ENCODE measurements at regions not wholly inside any gene's neighbourhood (a gene's known extent, or its start where the extent isn't known, plus 50 kb on each side); places are given as distances from the start of the nearest gene placed in this dataset.

- DNase-seq = no peak
Measured at GRCh38 chr14:86013641-86014040, 483.7 kb downstream of the FLRT2 start.

DNA sequence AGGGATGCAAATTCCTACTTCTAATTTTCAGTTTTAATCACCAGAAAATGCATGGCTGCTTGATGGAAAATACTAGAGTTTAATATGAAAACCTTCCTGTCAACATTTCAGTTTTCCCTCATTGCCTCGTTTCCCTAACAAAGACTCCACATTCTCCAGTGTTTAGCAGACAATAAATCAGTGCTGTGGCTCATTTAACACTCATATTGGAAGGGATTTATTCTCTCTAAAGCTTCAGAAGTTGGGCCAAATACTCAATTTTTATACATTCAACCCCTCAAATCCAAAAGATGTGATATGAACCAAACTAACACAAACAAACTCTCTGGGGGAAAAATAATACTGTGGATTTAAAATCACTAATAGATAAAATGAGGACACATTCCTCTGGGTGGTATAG lies 482.5 kb downstream of the FLRT2 start:
- no peak for DNase-seq

DNA sequence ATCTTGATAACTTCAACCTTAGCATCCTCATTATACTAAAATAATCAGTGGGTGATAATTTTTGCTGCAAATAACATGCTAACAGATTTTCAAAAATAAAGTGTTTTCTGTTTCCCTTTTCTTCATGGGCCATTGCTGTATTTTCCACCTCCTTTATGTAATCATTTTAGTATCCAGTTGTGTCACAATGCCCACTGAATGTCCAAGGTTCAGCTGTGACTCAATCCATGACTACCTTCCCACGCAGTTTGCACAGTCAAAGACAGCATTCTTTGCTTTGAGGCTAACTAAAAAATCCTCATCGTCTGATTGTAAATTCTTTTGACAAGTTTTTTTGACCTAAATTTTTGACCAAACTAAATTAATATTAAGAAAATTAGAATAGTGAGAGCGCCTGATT lies 474.1 kb downstream of the FLRT2 start:
- no peak for DNase-seq

GRCh38 chr14:85996551-85996950 lies 466.6 kb downstream of the FLRT2 start:
- DNase-seq = no peak

GRCh38 chr14:85991156-85991555 lies 461.2 kb downstream of the FLRT2 start:
- DNase-seq = no peak

DNA sequence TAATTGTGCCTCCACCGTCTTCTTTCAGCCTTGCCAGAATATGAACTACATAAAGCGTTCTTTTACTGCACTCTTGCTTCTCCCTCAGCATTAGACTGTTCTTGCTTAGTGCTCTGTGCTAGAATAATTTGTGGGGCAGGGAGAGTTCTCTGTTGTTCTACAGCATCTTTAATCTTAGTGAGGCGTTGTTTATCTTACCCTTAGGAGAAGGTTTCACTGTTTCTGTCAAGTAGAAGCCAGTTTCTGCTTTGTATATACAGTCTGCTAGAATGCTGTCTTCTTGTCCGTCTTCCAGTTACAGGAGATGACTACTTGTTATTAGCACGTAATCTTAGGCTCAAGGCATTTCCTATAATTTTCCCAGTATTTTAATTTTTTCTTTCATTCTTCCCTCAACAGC lies 458.0 kb downstream of the FLRT2 start:
- DNase-seq = no peak

GRCh38 chr14:85987292-85987691 lies 457.3 kb downstream of the FLRT2 start:
- DNase-seq = no peak

DNA sequence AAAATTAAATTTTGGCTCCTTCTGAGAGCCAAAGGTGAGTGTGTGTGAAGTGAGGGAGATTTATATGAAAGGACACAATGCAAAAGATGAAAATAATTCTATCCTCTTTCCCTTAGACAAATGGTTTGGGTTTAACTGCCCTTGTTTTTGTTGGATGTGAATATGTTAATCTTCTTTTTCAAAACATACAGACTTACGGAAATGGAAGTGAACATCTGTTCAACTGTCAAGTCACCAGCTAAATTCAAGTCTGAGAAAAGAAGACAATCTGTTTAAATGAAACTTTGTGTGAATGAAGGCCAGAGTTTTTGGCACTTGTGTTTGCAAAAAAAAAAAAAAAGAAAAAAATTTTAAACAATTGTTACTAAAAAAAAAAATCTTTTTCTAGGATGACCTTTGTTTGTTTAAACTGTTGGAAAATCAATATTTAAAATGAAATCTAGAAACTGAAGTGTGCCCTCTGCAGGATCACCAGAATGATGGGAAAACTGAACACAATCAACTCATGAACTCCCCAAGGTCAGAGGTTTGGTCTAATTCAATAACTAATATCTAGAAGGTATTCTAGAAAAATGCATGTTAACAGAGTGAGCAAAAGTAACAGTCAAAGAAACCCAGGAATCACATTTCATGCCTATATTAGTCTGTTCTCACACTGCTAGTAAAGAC lies 448.8 kb downstream of the FLRT2 start:
- no peak for DNase-seq

DNA sequence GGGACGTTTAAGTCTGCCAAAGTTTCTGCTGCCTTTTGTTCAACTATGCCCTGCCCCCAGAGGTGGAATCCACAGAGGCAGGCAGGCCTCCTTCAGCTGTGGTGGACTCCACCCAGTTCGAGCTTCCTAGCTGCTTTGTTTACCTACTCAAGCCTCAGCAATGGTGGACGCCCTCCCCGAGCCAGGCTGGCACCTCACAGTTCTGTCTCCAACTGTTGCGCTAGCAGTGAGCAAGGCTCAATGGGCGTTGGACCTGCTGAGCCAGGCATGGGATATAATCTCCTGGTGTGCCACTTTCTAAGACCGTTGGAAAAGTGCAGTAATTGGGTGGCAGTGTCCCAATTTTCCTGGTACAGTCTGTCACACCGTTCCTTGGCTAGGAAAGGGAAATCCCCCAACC lies 444.7 kb downstream of the FLRT2 start:
- no peak for DNase-seq

GRCh38 chr14:85963486-85963885 lies 433.5 kb downstream of the FLRT2 start:
- DNase-seq = no peak

- DNase-seq = no peak
Measured at GRCh38 chr14:85960756-85961155, 430.8 kb downstream of the FLRT2 start.

DNA sequence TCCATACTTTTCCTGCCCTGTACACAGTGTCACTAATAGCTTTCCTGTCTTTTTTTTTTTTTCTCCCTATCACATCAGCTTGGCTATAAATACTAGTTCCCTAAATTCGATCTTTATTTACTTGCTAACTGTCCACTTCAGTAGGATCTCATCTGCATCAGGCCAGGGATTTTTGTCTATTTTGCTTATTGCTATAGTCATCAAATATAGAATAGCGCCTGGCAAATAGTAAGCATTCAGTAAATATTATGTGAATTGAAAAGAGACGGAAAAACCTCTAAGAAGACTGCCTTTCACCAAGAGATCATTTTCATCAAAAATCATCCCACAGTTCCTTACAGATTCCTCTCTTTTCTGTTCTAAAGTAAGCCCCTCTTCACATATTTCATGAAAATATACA lies 429.1 kb downstream of the FLRT2 start:
- no peak for DNase-seq

DNA sequence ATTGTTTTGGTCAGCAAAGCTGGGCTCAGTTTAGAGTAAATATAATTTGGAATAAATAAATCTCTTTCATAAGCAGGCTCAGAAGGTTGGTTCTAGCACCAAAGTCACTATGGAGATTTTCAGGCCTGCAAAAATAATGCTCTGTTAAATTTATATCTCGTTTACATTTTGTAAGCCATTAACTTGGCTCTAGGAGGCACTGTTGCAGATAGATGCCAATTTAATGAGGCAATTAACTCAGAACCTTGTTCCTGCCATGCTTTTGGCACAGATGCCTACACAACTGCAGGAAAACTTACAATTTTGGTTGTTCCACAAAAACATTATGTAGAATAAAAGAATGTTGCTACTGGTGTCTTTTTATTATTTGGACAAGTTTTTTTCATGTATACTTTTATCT lies 428.1 kb downstream of the FLRT2 start:
- DNase-seq = no peak

DNA sequence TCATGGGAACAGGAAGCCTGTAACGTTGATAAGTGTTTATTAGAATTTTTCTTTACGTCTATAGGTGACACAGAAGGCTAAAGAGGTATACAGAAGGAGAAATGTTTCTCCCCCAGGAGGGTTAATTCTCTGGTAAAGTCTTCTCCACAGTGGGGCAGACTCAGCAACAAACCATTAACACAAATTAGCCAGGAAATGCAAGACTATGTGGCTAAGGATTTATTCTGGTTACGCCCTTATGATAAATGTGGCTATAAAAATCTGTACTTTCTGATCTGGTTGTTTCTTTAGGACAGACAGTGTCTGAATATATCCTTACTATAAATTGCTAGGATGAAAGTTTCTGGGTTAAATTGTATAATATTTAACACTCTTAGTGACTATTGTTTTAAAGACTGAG lies 423.3 kb downstream of the FLRT2 start:
- DNase-seq = no peak

DNA sequence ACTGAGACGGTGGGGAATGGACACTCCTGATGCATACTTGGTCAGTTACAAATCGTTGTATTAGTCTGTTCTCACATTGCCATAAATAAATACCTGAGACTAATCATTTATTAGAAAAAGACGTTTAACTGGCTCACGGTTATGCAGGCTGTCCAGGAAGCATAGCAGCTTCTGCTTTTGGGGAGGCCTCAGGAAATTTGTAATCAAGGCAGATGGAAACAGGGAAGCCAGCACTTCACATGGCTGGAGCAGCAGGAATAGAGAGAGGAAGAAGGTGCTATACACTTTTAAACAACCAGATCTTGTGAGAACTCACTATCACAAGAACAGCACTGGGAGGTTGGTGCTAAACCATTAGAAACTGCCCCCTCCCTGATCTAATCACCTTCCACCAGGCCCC lies 418.2 kb downstream of the FLRT2 start:
- no peak for DNase-seq

DNA sequence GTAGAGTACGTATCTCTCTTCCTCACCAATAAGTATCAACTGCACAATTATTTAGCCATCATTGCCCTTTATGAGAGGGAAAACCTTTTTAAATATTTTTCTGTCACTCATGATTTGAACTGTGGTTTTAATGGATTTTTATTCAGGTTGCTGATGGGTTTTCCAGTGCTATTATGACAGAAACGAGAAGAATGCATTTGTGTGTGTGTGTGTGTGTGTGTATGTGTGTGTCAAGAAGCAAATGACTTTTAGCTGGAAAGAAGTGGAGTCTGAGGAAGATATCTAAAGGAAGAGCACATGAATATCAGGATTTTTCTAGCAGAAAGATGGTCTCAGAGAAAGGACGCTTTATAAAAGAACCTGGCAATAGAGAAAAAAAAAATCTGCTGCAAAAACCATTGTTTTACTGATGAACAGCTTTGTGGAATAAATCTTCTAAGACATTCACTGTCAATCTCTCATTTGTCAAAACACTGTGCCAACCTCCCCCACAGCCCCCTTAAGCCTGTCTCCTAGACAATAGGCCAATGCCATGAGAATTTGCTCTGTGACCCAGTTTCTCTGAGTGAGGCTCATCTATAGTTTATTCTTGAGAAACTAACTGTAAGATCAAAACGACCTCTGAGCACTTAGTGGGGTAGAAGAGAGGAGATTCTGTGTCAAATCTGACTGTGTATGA lies 417.7 kb downstream of the FLRT2 start:
- DNase-seq = no peak

DNA sequence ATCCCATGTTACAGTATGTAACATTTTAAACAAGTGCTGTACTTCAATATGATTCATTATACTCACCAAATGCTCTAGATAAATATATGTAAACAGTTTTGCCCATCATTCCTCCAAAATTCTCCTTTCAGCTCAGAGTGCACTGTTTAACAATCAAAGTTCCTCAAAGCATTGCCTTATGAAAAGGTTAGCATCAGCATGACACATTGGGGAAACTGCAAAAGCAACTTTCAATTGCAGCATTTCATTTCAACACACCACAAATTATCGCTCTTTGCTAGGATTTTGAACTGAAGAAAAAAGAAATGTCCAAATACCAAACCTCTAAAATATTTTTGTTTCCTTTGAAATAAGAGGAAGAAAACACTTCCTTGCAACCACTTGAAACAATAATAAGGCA lies 413.2 kb downstream of the FLRT2 start:
- no peak for DNase-seq

DNA sequence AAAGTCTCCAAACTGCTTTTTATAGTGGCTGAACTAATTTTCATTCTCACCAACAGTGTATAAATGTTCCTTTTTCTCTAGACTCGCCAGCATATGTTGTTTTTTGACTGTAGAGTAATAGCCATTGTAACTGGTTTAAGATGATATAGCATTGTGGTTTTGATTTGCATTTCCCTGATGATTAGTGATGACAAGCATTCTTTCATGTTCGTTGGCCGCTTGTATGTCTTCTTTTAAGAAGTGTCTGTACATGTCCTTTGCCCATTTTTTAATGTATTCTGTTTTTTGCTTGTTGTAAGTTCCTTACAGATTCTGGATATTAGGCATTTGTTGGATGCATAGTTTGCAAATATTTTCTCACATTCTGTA lies 404.9 kb downstream of the FLRT2 start:
- DNase-seq = no peak

GRCh38 chr14:85934123-85934885 lies 404.4 kb downstream of the FLRT2 start:
- DNase-seq = peak; percentile 68

DNA sequence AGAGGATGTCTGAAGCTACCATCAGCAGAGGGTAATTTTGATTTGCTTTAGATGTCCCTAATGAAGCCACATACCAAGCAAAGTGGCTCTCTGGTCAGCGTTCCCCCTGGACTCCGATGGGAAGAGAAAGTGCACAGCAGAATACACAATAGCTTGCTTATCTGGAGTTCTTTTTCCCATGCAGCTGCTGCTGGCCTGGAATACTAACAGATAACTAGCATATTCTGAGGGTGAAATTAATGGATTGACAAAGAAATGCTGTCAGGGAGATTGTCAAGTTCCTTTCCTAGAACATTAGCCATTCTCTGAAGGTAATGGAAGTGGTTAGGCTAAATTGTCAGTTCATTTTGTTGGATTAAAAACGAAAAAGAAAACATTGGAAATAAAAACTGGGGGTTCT lies 391.3 kb downstream of the FLRT2 start:
- no peak for DNase-seq

DNA sequence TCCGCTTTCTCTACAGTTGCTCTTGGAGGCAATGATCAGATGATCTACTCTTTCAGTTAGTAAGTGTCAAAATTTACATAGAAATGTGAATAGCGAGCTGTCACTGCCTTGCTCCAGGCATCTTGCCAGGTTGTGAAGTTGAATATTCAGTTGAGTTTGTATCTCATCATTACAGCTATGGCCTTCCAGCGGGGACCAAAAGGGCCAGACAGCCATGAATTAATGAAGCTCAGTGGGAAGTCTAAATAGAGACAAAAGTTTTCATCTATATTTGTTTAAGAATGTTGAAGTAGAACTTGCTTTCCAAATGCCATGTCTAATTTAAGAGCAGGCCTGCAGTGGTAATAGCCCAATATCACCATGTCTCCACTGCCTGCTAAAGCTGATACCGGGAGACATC lies 387.8 kb downstream of the FLRT2 start:
- no peak for DNase-seq

DNA sequence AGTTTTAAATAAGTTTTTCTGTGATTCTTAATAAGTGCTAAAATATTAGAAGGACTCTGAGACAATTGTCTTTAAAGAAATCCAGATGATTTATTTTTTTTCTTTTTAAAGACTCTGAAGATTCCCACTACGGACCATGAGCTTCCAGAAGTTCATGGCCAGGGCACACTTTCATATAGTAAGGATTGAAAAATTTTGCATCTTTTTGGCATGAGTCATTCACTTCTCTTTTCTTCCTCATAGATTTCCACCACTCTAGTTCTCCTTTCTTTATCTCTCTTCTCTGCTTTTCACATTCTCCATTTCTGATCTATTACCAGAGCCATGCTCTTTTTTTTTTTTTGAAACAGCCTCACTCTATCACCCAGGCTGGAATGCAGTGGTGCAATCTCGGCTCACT lies 385.8 kb downstream of the FLRT2 start:
- DNase-seq = no peak

DNA sequence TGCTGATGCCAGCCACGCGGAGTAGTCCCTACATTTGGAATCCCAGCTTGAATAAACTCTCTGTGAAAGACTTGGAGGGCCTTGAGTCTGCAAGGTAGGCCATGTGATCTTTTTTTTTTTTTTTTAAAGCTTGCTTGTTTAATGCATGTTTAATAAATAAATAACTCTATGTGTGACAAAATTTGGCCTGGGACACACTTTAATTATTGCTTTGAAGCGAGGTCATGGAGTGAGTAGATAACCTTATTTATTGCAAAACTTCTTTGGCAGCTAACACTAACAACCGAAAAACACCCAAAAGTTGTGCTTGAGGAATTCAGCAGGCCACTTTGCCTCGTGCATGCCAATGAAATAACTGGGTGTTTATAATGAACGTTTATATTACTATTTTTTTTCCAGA lies 382.2 kb downstream of the FLRT2 start:
- DNase-seq = no peak

- DNase-seq = no peak
Measured at GRCh38 chr14:85911044-85911443, 381.1 kb downstream of the FLRT2 start.

Data from activated CD8-positive, alpha-beta memory T cell treated with anti-CD3 and anti-CD28 coated beads, Interleukin-2, amount 50 U/mL, for 48 hours (primary cell).